Transverse colon (tissue), 4 donors: ENCODE measurements at regions not wholly inside any gene's neighbourhood (a gene's known extent, or its start where the extent isn't known, plus 50 kb on each side); places are given as distances from the start of the nearest gene placed in this dataset.

Experiments used
- CTCF ChIP-seq, 5 experiments: fragments of 200-600 bp in 3 of 5; fragments of 450-650 bp in 2 of 5; sonication (generic) in 3 of 5; IDR thresholded peaks; 1 replicate in 2 of 5; 2 replicates in 3 of 5; pipeline ENCODE4 v1.5.1; 2016 to 2017; ENCODE audit warnings: antibody characterized with exemption in 5 of 5, inconsistent platforms in 3 of 5, mild to moderate bottlenecking in 2 of 5, moderate library complexity in 1 of 5
- POLR2A ChIP-seq: fragments of 450-650 bp; IDR thresholded peaks from one replicate; pipeline ENCODE4 v1.6.1; 2016; ENCODE audit warnings: antibody characterized with exemption, mild to moderate bottlenecking, moderate library complexity
- POLR2AphosphoS5 ChIP-seq, 3 donors: sonication (generic); formaldehyde crosslinking; IDR thresholded peaks; one replicate each; pipeline ENCODE4 v1.6.1; 2016; ENCODE audit warnings: antibody characterized with exemption in 3 of 3

GRCh38 chr9:115357821-115358220 is 239.9 kb upstream of the TNC start:
- TF ChIP-seq POLR2A (no peak), POLR2AphosphoS5 (IDR thresholded peaks at IDR 0.05) (no peak), CTCF (IDR thresholded peaks at IDR 0.05) (no peak)
